HG03439 (cell line): ENCODE measurements at regions not wholly inside any gene's neighbourhood (a gene's known extent, or its start where the extent isn't known, plus 50 kb on each side); places are given as distances from the start of the nearest gene placed in this dataset.

ENCODE experiments used
- ATAC-seq: cut with Tn5 transposase; IDR thresholded peaks from one replicate; pipeline ENCODE4 v1.9.1; 2021; ENCODE audit warnings: mild to moderate bottlenecking, moderate library complexity; ENCODE audit not compliant: unreplicated experiment

DNA sequence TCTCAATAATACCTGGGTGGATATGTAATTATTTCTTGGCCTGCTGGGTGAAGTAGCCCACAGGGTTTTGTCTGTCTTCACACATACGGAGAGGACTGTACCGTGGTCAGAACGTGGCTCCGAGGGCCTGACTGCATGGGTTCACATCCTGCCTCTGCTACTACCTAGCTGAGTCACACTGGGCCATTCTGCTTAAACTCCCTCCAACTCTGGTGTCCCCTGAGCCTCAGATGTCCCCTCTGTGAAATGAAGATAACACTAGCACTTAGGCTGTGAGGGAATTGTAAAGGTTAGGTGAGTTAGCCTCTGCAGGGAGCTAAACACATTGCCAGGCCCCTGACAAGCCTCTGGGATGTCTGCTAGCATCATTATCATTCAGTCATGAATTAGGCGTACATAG is 120.1 kb upstream of the NABP1 start:
- no peak for ATAC-seq

DNA sequence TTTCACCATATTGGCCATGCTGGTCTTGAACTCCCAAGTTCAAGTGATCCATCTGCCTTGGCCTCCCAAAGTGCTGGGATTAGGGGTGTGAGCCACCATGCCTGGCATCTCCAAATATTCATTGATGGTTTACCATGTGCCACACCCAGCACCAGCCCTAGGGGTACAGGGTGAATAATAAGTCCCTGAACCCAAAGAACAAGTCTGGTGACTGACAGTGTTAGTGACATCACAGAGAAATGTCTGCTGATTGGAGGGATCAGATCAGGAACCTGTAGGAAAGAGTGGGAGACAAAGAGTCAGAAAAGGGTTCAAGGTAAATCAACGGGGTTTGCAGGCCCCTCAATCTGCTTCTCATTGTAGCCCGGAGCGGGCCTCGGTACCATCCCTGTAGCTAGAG is 118.4 kb upstream of the NABP1 start:
- ATAC-seq: no peak

DNA sequence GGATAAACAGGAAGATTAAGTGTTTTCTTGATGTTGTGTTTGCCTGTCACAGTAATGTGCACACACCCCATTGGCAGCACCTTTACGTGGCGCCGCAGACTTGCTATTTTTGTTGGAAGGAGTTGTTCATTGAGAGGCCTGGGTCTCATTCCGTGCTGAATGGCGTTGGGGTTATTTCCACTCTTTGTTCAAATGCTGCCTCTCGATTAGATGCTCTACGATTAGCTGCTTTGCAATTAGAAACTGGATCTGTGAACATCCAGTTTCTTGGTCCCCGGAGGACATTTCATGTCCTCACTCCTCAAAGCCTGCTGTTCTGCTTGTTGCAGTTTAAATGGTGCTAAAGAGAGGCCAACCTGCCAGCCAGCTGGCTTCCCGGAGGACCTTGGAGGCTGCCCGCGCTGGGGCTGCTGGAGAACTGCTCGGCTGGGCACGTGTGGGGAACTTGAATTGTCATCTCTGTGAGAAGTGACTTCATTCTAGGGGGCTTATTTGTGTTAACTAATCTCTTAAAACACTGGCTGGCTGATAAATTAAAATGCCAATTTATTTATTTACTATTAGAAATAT is 117.4 kb upstream of the NABP1 start:
- no peak for ATAC-seq

DNA sequence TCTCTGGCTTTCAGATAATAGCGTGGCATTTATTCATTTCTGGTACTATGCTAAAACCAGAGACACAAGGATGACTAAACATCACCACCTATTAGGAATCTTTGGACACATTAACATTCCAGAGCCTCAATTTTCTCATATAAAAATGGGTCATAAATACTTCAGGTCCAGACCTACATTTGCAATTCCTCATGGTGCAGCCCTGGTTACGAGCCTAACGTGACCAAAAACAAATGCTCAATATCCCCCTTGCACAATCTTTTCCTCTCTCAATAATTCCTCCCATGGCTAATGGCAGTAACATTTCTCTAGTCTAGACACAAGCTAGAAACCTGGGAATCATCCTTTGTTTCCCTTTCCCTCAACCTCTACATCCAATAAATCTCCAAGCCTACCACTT is 112.8 kb upstream of the NABP1 start:
- no peak for ATAC-seq

DNA sequence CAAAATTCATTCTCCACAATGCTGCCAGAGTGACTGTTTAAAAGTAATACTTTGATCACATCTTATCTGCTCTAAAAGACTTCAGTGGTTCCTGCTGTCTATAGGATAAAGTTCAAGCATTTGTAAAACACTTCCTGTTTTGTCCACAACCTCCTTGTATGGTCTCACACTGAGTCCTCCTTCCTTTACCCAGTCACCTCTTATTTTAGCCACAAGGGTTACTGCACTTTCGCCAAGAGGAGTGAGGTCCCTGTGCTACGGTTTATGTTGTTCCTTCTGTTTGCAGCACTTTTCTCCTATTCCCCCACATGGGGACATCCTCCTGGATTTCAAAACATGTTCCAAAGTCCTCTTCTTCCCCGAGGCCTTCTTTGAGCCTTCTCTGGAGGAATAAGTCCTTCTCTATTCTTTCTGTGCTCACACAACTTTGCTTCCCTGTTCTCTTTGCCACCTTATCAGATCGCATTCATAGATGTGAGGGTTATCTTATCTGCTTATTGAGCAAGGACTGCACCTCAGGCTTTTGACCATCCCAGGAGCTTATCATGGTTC is 112.2 kb upstream of the NABP1 start:
- ATAC-seq: no peak

DNA sequence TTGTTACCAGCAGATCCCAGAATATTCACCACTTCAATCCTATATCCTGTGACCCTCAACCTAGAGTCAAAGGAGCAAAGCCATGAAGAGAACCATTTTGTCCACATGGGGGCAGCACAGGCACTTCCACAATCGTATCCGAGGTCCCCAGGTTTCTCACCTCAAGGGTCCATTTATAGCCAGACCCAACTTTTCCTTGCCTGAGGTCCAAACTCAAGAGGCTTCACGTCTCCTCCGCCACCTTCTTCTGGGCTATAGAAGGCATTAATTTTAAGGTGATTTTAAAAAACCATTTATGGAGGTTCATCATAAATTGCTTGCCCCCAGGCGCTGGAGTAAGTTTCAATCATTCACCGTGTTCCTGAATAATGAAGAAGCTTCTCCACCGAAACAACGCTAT is 111.6 kb upstream of the NABP1 start:
- ATAC-seq: peak; percentile 73

DNA sequence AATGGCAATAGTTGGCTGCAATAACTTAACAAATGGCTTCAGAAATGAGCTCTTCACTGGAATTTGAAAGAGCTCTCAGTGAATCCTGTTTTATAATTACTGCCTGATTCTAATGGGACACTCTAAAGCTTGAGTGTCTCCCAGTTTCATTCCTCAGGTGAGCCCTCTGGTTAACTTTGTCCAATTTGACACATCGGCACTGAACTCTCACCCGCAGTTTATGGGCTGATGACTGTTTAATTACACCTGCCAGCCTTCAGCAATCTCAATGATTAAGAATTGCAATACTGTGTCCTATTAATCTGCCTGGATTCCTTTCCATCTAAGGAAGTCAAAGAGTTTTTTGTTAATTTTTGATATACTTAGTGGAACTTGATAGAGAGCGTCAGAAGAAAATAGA is 110.7 kb upstream of the NABP1 start:
- no peak for ATAC-seq

DNA sequence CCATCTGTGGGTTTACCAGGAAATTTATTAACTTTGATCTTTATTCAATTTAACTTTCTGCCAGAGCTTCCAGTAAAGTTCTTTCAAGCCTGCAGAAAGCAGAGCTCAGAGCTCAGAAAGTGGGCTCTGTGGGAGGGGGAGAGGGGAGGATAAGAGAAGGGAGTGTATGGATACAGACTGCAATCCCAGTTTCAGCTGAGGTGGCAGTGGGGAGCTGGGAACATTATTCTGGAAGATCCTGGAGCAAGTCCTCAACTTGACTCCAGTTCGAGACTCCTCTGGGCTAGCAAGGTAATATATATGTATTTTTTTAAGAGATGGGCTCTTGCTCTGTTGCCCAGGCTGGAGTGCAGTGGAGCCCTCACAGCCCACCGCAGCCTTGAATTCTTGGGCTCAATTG is 108.9 kb upstream of the NABP1 start:
- no peak for ATAC-seq

DNA sequence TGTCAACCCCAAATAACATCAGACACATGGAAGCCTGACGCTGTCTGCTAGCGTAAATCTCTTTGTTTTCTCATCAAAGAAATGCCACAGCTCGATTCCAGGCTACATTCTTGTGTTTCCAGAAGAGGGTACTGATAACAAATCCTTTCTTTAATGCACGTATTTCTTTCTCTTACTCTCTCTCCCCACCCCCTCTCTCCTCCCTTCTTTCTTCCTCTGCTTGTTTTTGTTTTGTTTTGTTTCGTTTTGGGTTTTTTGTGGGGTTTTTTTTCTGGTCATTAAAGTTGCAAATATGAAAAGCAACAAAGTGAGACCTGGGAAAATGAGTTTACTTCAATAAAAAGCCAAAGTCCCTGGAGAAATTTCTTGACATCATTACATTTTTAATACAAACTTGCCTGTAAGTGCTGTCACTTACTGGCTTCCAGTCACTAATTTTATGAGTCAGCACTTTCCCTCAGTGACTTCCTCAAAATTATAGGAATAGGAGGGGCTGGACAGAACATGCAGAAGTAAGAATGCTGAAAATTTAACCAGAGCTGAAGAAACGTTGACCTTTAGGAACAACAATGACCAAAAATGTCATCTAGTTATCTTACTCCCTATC is 106.7 kb upstream of the NABP1 start:
- no peak for ATAC-seq

DNA sequence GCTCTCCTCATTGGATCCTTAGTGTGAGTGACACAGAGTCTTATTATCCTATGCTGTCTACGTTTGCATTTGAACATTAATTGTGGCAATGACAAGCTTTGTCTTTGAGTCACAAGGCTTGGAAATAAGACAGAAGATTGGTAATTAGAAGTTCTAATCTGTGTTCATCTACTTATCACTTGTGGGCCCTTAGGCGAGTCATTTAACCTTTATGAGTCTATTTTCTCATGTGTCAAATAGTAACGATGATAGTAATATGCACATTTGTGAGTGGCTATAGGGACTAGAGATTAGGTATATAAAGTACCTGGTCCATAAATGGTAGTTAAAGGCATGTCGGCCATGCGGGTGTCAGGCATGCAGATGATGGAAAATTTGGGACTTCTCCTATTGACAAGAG is 105.6 kb upstream of the NABP1 start:
- ATAC-seq: no peak

DNA sequence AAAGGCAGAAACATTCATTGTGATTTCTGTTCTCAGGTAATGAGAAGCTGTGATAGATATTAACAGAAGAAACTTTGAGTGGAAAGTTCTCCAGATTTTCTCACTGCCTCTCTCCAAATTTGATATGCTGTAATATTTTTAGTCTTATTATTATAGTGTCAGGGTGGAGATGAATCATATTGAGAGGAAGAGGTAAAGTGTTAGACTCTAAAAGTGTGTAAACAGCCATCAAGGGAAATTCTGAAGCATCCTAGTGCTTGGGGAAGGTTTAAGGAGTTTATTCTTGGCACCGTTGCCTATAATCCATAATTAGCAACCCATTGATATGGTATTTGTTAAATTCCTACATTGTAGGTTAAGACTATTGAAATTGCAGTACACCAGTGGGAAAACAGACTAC is 104.7 kb upstream of the NABP1 start:
- no peak for ATAC-seq

DNA sequence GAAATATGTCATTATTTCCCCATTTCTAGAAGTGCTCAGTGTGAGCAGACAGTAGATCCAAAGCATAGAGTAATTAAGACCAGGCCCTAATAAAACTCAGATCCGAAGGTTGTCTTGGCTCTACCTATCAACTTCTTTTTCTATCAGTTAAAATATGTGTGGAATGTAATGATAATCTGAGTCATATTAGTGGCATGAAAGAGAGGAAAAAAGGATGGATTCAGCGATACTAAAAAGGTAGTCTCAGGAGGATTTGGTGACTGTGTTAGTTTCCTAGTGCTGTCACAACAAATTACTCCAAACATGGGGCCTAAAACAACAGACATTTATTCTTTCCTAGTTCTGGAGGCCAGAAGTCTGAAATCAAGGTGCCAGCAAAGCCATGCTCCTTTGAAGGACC is 103.7 kb upstream of the NABP1 start:
- no peak for ATAC-seq

DNA sequence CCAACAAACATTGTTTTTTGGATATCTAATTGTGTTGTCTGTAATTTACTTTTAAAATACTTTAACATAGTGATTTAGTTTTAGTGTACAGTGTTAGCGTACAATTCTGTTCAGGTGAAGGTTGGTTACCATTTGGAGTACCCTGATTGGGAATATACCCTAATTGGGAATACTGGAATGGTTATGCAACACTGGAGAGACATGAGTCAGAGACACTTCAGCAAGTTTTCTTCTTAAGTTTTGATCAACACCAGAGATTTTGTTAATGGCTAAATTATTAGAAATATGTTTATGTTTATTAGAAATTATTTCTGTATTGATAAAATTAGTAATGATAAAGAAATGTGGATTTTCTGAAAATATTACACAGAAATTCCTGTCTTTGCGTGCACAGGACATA is 100.3 kb upstream of the NABP1 start:
- ATAC-seq: no peak

DNA sequence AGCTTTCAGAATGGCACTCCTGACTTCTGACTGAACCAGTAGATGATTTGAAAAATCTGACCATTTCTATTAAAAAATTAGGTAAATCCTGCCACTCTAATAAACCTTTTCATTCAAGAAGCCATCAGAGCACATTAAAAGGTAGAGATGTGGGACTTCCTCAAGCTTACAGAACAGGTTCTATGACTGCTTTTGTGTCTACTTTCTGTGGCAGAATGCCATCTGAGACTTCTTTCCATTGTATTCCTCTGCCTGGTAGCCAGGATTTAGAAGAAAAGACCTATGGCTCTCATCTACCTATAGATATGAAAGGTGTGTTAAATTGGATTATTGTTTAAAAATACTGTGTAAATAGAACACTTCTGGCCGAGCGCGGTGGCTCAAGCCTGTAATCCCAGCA is 99.9 kb upstream of the NABP1 start:
- no peak for ATAC-seq

DNA sequence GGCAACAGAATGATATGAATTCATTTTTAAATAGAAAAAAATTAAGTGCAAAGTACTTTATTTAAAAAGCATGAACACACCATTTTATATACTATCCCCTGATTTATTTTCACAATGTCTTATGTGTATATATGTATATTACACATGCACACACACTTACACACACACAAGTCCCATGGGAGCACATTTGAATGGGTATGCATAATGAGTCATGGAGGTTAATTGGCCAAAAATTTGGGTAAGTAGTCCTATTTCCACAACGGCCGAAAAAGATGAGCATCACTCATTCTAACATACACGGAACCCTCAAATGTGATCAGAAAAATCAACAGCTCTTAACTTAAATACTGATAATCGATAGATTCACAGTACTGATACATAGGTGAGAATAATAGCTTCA is 97.4 kb upstream of the NABP1 start:
- no peak for ATAC-seq

DNA sequence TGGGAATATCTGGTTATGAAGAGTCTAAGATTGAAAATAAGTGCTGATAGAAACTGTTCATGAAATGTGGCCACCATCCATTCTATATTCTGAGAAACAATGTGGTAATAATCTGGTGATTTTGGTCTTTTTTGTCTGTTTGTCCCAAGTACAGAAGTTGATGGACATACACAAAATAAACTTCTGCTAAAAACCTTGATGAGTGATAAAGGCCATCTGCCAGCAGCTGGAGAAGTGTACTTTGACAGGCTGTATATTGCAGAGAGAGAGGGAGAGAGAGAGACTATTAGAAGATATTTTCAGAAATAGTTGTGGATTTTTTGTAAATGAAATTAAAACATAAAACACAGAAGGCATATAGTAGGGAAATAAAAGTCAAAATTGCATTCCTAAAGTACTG is 96.9 kb upstream of the NABP1 start:
- no peak for ATAC-seq

DNA sequence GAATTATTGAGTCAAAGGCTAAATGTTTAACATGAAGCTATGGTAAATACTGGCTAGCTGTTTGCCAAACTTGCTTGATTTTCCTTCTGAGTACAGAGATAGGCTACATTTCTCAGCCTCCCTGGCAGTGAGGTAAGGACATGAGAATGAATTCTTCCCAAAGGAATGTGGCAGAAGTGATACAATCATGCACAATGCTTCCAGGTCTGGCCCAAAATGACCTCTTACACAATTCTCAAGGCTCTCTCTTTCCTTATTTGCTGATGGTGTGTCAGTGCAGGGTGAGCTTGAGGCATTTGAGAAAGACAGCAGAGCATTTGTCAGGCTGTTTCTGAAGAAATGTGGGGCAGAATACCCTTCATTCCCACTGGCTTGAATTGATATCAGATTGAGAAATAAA is 95.6 kb upstream of the NABP1 start:
- no peak for ATAC-seq

DNA sequence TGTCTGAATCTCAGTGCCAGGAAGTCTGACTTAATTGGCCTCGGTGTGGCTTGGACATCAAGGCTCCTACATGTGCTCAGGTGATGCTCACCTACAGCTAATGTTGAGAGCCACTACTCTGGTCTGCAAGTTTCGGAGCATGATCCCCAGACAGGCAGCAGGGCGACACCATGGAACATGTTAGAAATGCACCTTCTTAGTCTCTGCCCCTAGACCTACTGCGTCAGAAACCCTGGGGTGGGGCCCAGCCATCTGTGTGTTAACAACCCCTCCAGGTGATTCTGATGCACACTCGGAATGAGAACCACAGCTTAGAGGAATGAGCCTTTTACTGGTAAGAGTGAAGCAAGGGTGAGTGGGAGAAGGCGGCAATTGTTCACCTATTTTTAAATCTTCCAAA is 86.9 kb upstream of the NABP1 start:
- ATAC-seq: no peak

DNA sequence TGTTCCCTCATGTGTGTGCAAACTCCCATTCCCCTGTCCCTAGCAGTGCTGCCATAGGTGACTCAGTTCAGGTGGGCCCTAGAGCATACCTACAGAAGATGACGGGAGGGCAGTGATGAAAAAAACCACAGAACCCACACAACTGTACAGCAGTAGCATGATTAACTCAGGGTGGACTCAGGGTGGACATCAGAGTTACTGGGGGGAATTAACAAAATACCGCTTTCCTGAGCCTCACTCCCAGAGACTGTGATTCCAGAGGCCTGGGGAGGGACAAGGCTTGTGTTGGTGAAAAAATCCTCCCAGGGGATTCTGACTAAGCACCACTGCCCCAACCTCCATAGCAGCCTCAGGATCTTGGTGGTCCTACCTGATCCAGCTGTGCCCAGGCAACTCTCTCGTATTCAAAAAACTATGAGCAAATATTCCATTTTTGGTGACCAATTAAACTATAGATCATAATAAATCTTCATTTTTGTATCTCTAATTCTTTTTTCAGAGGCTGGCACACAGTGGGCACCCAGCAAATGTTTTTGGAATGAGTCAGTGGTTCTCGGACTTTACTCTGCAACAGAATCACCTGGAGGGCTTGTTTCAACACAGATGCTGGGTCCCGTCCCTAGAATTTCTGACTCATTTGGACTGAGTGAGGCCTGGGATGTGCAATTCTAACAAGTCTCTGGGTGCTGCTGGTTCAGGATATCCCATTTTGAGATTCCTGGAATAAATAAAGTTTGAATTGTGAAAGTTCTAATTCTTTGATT is 84.1 kb upstream of the NABP1 start:
- ATAC-seq: no peak

DNA sequence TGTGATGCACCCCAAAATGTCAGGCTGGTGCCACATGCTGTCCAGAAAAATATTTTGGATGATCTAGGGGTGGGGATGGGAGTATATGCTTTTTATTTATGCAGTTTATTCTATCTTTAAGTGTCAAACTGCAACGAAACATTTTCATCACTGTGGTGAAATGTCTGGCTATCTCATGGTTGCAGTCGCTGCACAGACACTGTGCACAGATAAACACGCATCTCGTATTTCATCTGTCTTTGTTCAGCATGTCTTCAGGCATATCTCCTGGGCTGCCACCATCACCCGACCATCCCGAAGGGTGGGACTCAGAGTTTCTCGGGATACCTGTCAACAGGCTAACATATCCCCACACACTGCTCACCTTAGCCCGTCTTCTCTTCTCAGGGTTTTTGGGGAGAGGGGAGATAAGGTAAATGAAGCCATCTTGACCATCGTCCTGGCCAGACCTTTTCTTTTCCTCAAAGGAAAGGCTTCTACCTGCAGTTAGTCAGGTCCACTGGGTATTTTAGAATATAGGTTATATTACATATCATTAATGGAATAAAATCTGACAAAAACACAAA is 80.7 kb upstream of the NABP1 start:
- no peak for ATAC-seq

DNA sequence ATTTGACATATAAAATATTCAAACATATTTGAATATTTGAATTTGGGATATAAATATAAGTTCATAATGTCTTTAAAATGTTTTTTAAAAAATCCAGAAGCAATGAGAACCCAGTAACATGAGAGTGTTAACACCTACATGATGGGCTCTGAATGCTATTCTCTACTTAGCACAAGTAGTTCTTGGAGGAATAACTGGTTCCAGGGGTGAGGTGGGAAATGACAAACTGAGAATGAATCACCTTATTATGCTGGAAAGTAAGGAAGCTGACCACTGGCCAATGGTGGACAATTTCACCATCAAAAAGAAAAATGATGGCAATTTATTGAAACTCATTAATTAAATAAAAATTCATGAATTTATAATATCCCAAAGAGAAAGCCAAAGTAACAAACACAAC is 79.6 kb upstream of the NABP1 start:
- no peak for ATAC-seq

DNA sequence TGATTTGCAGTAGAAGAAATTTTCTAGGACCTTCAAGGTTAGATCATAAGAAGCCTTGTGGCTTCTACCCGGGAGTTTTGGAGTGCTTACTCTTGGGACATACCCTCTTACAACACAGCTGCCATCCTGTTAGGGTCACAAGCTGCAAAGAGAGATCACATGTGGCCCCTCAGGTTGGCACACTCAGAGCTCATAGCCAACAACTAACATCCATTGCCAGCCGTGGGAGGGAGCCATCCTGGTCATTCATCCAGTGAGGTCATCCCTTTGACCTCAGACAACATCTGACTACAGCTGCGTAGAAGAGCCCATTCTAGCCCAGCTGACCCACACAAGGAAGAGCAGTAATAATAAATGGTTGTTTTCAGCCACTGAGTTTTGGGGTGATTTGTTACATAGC is 76.9 kb upstream of the NABP1 start:
- ATAC-seq: no peak
